ENCODE measurements at regions not wholly inside any gene's neighbourhood (a gene's known extent, or its start where the extent isn't known, plus 50 kb on each side); places are given as distances from the start of the nearest gene placed in this dataset.
"Not testable (repeated sequence)": the region's sequence is repeated elsewhere in the genome, so short reads cannot be mapped to it uniquely, and the experiment has no call there.

- no peak for DNase-seq
These were observed 603.0 kb downstream of the NR2F1-AS1 start for GRCh38 chr5:92977846-92978540.

- DNase-seq = no peak
These were observed 604.9 kb downstream of the NR2F1-AS1 start for GRCh38 chr5:92976156-92976555.

DNA sequence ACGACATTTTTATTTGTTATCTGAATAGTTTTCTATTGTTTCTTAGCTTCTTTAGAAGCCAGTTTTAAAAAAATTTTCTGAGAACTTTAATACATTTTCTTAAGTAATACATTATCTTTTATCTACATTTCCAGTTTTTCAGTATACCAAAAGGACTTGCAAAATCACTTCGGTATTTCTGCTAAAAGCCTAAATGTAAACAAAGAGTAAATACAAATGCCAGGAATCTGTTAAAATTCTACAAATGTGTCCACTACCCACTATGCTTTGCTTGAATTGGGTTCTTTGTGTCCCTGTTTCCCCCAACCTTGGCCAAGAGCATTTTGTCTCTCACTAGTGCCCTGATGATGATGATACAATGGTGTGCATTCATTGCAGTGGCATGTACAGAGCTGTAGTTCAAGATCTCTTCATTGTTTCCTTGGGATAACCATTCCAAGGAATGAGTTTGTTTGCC is 611.2 kb downstream of the NR2F1-AS1 start:
- DNase-seq = no peak

GRCh38 chr5:92969191-92969780 is 611.7 kb downstream of the NR2F1-AS1 start:
- DNase-seq = no peak

DNA sequence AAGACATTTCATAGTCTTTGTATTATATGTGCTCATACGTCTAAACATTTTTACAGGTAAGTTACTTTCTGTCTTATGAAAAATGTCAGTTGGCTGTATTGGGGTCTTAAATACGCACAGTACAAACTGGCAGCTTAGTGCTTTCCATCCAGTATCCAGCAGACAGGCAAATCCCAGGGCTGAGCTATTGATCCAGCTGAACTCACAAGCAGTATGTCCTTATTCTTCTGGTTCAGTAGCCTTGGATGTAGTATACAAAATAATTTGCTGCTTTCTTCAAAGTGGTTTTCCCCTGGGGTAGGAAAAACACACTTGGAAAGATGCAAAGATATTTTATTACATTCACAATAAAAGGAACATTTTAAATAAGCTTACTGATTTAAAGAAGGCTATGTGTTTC is 617.2 kb downstream of the NR2F1-AS1 start:
- DNase-seq = no peak

DNA sequence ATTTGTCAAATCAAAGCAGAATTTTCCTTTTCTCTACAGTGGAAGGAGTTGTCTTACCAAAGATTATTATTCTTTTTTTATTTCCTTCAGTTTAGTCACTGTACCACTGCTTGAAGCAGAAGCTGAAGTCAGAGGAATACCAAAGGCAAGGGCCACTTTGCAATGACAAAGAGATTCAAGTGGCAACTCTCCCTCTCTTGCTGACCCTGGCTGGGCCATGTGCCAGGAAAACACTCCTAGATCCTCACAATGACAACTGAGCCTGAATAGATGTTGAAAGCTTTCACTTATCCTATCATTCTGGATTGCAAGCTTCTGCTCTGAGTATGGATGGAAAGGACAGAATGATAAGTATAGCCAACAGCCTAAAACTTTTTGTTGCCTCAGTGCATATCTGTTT is 618.3 kb downstream of the NR2F1-AS1 start:
- peak; percentile 76 for DNase-seq

- DNase-seq = no peak
These were observed 624.1 kb downstream of the NR2F1-AS1 start for GRCh38 chr5:92956886-92957285.

DNA sequence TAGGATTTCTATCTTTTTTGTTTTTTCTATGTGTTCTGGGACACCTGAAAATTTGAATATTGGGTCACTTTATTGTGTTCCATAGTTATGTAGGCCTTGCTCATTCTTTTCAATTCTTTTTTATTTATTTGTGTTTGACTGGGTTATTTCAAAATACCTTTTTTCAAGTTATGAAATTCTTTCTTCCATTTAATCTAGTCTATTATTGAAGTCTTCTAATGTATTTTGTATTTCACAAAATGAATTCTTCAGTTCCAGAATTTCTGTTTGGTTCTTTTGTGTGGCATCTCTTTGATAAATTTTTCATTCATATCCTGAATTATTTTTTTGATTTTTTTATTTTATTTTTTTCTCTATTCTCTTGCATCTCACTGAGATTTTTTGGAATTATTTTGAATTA is 628.8 kb downstream of the NR2F1-AS1 start:
- DNase-seq = no peak

DNA sequence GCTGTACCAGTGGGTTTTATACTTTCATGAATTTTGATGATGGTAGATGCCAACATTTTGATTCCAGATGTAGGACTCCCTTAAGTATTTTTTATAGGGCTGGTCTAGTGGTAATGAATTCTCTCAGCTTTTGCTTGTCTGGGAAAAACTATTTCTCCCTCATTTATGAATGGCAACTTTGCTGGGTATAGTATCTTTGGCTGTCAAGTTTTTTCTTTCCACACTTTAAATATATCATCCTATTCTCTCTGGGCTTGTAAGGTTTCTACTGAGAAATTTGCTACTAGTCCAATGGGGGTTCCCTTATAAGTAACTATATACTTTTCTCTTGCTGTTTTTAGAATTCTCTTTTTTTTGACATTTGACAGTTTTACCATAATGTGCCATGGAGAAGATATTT is 629.3 kb downstream of the NR2F1-AS1 start:
- no peak for DNase-seq

DNA sequence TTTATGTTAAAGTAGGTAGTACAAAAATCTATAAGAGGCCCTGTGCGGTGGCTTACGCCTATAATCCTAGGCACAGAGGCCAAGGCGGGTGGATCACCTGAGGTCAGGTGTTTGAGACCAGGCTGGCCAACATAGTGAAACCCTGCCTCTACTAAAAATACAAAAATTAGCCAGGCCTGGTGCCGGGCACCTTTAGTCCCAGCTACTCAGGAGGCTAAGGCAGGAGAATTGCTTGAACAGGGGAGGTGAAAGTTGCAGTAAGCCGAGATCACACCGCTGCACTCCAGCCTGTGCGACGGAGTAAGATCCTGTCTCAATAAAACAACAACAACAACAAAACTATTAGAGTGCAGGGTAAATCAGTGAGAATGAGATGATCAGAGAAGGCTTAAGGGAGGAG is 634.5 kb downstream of the NR2F1-AS1 start:
- DNase-seq = no peak

GRCh38 chr5:92945605-92946097 is 635.4 kb downstream of the NR2F1-AS1 start:
- DNase-seq = no peak

GRCh38 chr5:92944903-92945604 is 636.0 kb downstream of the NR2F1-AS1 start:
- no peak for DNase-seq

- DNase-seq = no peak
These were observed 636.7 kb downstream of the NR2F1-AS1 start for GRCh38 chr5:92944337-92944736.

DNA sequence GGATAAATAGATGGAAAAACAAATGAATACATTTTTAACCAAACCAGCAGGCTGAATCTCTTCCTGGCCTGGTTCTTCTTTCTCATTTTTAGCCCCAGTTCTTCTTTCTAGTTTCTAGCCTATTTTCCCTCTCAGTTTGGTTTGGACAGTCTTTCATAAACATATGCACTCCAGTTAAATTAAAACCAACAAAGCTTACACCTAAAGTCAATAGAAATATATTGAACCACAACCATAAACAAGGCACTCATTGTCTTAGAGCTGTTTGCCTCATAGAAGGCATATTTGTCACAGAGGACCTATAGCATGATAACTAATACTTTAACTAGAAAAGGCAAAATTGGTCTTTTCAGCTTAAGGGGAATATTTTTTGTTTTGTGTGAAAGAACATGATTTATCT is 638.3 kb downstream of the NR2F1-AS1 start:
- no peak for DNase-seq

DNA sequence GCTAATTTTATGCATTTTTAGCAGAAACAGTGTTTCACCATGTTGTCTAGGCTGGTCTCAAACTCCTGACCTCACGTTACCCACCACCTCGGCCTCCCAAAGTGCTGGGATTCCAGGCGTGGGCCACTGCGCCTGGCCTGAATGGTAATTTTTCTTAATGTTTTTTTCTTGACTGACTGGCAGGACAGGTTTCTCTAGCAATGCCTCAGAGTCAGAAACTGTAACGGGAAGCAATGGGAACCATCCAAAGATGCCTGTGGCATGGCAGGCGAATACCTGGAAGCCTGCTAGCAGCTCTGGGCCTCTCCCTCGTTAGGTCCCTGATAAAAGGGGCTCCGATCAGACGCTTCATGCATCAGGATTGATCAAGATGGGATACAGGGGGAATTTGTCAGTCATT is 639.2 kb downstream of the NR2F1-AS1 start:
- DNase-seq = no peak

DNA sequence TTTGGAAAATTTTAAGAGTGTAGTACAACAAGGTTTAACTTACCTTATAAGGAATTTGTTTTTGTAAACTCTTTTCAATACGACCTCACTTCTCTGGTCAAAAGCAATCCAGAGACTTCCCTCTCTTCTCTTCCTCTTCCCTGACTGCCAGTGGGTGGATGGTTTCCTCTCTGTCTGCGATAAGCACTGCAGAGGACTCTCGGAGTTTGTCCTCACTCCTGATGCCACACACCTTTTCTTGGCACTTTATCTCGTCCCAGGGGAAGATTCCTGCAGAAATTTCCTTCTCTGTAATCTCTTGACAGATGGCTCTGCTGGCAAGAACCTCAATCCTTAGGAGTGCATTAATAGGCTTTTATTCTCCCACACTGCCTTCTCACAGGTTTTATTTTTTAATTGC is 641.6 kb downstream of the NR2F1-AS1 start:
- DNase-seq = peak; percentile 17

DNA sequence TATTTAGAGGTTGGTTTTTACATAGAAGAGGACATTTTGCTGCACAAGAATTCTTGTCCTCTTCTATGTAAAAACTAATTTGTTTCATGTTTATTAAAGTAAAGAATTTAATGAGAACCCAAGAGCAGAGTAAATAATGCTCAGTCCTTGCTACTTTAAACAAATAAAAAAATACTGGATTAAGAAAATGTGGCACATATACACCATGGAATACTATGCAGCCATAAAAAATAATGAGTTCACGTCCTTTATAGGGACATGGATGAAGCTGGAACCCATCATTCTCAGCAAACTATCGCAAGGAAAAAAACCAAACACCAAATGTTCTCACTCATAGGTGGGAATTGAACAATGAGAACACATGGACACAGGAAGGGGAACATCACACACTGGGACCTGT is 643.6 kb downstream of the NR2F1-AS1 start:
- DNase-seq = not testable (repeated sequence)

DNA sequence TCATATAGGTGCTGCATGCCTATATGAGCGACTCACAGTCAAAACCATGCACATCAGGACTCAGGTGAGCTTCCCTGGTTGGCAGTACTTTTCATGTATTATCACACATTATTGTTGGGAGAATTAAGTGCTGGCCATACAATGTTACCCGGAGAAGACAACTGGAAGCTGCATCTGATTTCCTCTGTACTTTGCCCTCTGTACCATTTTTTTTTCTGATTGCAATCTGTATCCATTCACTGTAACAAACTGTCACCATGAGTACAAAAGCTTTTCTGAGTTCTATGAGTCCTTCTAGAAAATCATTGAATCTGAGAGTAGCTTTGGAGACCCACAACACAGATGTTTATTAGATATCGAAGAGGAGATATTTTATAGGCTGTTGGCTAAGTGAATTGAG is 651.0 kb downstream of the NR2F1-AS1 start:
- no peak for DNase-seq

GRCh38 chr5:92927291-92927778 is 653.7 kb downstream of the NR2F1-AS1 start:
- DNase-seq = peak; percentile 14

- no peak for DNase-seq
These were observed 657.1 kb downstream of the NR2F1-AS1 start for GRCh38 chr5:92923885-92924284.

DNA sequence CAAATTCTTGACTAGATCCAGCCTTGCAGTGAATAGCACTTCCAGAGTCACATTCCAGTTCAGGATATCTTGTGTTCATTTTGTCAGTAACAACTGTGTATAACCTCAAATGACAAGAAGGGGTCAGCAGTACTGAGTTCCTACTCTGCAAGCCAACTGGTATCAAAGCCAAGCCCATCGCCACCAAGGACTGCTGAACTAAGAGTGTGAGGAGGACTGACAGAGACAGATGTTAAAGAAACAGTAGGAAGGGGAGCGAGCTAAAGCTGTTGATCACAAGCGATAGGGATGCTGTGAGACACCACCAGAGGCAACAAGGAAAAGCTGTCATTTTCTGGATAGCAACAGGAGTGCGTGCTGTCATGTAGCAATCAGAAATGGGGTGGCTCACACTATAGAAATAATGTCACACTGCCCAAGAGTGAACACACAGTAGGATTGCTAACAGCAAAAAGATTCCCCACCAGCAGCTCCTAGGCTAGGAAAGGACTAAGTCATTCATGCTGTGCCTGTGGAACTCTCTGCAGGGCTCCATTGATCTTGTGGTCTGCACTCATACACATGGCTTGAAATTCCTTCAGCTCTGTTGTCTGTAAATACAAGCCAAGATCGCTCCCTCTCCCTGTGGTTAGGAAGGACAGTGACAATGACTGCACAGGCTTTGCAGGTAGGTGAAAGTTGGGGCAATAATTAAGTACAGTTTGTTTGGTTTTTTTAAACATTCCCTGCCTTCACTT is 658.6 kb downstream of the NR2F1-AS1 start:
- DNase-seq = no peak

DNA sequence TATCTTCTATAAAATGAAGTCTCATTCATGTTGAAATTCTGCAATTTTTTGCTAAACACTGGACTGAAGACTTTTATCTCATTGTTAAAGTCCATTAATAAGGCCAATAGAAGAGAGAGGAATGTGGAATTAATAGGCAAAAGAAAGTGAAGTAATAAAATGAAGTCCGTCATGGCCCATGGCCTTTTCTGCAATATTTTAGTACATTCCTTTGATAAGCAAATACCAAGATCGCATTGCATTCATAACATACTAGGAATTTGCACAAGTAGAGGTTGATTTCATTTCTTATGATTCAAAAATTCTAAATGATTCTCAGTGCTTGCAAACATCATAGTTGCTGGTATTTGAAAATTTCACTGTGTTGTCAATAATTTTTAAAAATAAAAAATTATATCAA is 664.0 kb downstream of the NR2F1-AS1 start:
- DNase-seq = no peak

GRCh38 chr5:92916036-92916435 is 665.0 kb downstream of the NR2F1-AS1 start:
- no peak for DNase-seq

All from NCI-H1092 treated with DMSO at 0.1 percent for 48 hours (cell line).